Right cardiac atrium (tissue), 5 donors: ENCODE measurements at regions not wholly inside any gene's neighbourhood (a gene's known extent, or its start where the extent isn't known, plus 50 kb on each side); places are given as distances from the start of the nearest gene placed in this dataset.

Source experiments
- ATAC-seq, 2 donors: fragments of 200-7000 bp; cut with Tn5 transposase; one replicate each; pipeline versions ENCODE4 v1.8.0 to v1.9.1; 2020; ENCODE audit warnings: moderate library complexity in 2 of 2, mild to moderate bottlenecking in 1 of 2
- DNase-seq, 3 donors: peaks; one replicate each; pipeline ENCODE4 v3.0.0-alpha.2; 2020
- H3K27ac ChIP-seq: one replicate; pipeline ENCODE4 v1.5.1; 2013; ENCODE audit warnings: mild to moderate bottlenecking, low read length, control low read depth, moderate library complexity
- H3K27me3 ChIP-seq: one replicate; pipeline ENCODE4 v1.6.1; 2013; ENCODE audit not compliant: control insufficient read depth, insufficient read depth
- H3K4me1 ChIP-seq: one replicate; pipeline ENCODE4 v1.6.1; 2013; ENCODE audit warnings: low read length; ENCODE audit not compliant: control insufficient read depth, insufficient read depth
- H3K4me3 ChIP-seq: one replicate; pipeline ENCODE4 v1.5.1; 2013; ENCODE audit warnings: low read length, control low read depth
- H3K9me3 ChIP-seq: one replicate; pipeline ENCODE4 v1.6.1; 2013; ENCODE audit warnings: low read length; ENCODE audit not compliant: control insufficient read depth
- WGBS: extraction: QIAGEN DNeasy Blood & Tissue Kit; methylation state at CpG from one replicate; pipeline ENCODE4 v1.1.7; 2013; 5-methylcytosine and 5-hydroxymethylcytosine counted together
- intact Hi-C, 4 donors: fragments of 100-400 bp; cut with DNase I; formaldehyde crosslinking; loops; one replicate each; pipeline versions ENCODE4 v1.11.0 to v1.14.0; 2022 to 2023
- donor health status: healthy with polysubstance abuse.
- donor health status: DM: no; HTN: yes; CAD: no.
- donor health status: DM: no; HTN: no; CAD: no.
- donor health status: DM: no; HTN: yes; CAD: no; lungs with severe emphysema.
- donor health status: DM: yes; HTN: yes; CAD: no.

DNA sequence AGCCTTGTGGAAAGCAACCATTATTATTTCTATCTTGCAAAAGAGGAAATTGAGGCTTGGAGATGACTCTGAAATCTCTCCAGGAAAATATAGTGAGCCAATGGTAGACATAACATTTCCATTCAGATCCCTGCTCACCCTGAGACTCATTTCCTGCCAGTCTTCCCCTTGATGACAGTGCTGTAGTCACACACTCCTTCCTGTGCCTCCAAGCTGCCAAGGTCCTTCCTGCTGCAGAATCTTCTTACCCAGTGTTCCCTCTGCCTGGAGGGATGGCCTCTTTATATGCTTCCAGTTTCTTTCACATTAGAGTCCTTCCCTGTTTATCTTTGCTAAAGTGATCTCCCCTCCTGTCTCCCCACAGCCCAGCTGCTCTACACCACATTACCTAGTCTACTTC lies 648.1 kb downstream of the TOX3 start:
- Histone ChIP-seq H3K4me3 (no peak overlapping the region), H3K27me3 (no peaks in the 10 kb centered on the region), H3K27ac (no peak overlapping the region), H3K4me1 (no peaks in the 10 kb centered on the region), H3K9me3 (no peaks in the 10 kb centered on the region)
- DNase-seq: no peak
- no peak for ATAC-seq
- intact Hi-C loops: no loop called here

DNA sequence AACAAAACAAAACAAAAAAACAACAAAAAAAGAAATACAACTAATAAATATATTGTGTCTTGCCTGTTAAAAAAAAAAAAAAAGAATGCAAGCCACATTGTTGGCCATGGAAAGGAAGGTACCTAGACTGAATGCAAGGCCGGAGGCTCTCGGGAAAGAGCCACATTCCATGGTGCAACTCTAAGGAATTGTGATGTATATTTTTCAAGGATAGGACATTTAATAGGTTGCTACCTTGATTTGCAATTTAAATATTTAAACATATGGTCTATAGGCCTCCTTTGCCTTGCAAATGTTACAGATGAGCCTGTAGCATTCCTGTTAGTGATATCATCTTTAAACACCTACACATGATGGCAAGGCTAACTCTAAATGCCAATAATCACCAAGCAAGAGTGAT lies 650.9 kb downstream of the TOX3 start:
- WGBS: 88% methylated on average over 2 of the region's 2 CpGs
- Histone ChIP-seq H3K27ac (no peak overlapping the region), H3K9me3 (no peaks in the 10 kb centered on the region), H3K4me1 (no peaks in the 10 kb centered on the region), H3K4me3 (no peak overlapping the region), H3K27me3 (no peaks in the 10 kb centered on the region)
- DNase-seq (no peak), ATAC-seq (no peak)
- intact Hi-C loops: no loop called here

DNA sequence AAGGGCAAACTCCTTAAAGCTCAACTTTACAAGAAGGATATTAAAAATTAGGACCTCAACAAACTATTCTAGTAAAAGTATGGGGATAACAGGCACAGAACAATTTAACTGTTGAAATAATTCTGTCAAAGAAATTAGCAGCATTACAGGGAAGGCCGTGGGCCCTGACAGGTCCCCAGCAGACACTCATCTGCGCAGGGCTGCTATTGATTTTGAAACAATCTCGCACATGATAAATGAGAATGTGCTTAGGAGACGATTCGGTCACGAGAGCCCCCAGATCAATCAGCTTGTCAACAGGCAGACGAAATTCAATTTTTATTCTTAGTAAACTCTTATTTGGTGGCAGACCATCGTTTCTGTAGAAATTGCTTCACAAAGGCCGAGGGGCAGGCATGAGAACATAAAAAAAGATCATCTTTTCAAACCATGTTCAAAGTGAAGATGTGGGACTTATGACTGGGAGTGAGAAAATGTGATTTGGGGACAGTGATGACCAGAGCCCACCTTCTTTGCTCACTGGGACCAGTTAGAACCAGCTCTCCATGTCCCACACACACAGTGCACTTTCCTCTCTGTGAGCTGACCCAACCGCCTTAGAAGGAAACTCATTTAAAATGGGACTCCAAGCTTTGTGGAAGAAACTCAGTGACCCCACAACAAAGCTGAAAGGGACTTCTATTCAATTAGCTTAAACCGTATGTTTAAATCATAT lies 654.5 kb downstream of the TOX3 start:
- H3K4me3 ChIP-seq: no peak overlapping the region
- no peak overlapping the region for H3K27ac ChIP-seq
- H3K27me3 ChIP-seq: no peaks in the 10 kb centered on the region
- H3K9me3 ChIP-seq: no peaks in the 10 kb centered on the region
- ATAC-seq: no peak
- DNase-seq: no peak
- H3K4me1 ChIP-seq: no peaks in the 10 kb centered on the region
- intact Hi-C loops: no loop called here
- 75% methylated on average over 11 of the region's 11 CpGs for WGBS

DNA sequence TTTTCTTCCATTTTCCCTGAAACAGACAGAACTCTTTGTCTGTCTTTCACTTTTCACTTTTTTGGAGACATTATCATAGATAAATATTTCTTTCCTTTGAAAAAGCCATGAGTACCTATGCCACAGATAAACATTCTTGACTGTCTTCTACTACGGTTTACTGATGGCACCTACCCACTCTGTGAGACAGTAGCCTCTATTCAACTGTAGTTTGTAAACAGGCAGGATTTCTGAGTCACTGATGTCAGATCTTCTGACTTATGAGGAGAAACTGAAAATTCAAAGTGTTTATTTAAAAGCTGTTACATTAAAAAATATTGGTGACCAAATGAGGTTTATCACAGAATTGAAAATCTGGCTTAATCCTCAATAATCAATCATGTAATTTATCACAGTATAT lies 658.4 kb downstream of the TOX3 start:
- no peak for ATAC-seq
- no peaks in the 10 kb centered on the region for H3K4me1 ChIP-seq
- no peaks in the 10 kb centered on the region for H3K27me3 ChIP-seq
- WGBS: 76% methylated on average over 1 of the region's 1 CpG
- no peak overlapping the region for H3K4me3 ChIP-seq
- intact Hi-C loops: no loop called here
- no peaks in the 10 kb centered on the region for H3K9me3 ChIP-seq
- no peak overlapping the region for H3K27ac ChIP-seq
- no peak for DNase-seq

DNA sequence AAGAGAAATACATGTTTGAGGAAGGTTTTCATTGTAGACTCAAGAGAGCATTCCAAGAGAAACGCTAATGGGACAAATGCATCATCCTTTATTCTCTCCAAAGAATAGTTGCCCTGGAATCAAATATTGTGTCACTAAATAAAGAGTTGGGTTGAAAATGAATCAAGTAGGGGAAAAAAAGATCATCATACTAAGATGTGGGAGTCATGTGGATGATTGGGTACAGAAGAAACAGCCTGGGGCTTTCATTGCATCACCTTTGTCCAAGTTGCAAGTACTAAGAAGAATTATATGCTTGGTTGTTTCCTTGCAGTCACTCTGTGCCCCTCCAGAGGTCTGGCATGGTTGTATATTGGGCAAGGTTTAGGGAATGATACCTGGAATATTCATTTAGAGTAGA lies 658.9 kb downstream of the TOX3 start:
- Histone ChIP-seq H3K4me1 (no peaks in the 10 kb centered on the region), H3K27ac (no peak overlapping the region), H3K4me3 (no peak overlapping the region), H3K27me3 (no peaks in the 10 kb centered on the region), H3K9me3 (no peaks in the 10 kb centered on the region)
- no peak for DNase-seq
- no peak for ATAC-seq
- WGBS: 82% methylated on average over 1 of the region's 1 CpG
- intact Hi-C loops: no loop called here

DNA sequence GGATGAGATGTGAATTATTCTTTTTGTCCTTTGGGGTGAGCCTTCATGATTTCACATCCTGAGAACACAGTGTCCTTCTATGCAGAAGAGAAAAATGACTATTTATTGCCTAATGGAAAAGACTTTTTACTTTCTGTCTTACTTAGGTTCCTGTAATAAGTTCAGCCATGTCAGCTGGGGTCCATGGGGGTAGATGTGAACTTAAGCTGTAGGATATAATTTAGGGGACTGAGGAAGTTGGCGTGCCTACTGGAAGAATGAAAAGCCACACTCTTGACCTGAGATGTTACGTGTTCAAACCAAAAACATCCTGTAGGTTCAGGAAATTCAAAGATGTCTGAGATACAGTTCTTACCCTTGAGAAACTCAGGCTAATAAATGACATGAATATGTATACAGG lies 660.5 kb downstream of the TOX3 start:
- no peak overlapping the region for H3K27ac ChIP-seq
- no peaks in the 10 kb centered on the region for H3K27me3 ChIP-seq
- no peak for ATAC-seq
- WGBS: 73% methylated on average over 2 of the region's 2 CpGs
- intact Hi-C loops: no loop called here
- no peak overlapping the region for H3K4me3 ChIP-seq
- no peaks in the 10 kb centered on the region for H3K4me1 ChIP-seq
- H3K9me3 ChIP-seq: no peaks in the 10 kb centered on the region
- DNase-seq: no peak

DNA sequence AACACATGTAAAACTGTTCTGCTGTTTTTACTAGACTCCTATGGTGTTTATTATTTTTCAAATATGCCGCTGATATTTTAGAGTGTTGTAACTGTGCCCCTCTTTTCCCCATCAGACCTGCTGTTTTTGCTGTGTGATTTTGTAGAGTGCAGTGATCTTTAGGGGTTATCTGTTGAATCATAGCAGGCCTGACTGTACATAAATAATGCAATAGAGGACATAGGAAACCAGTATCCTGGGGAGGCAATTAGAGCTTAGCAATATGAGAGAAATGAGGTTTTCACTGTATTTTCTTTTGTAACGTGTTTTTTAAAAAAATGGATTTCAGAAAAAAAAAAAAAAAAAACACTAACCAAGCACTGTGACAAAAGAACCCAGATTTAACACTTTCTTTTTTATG lies 662.2 kb downstream of the TOX3 start:
- WGBS: 86% methylated on average over 2 of the region's 2 CpGs
- Histone ChIP-seq H3K4me1 (no peaks in the 10 kb centered on the region), H3K4me3 (no peak overlapping the region), H3K9me3 (no peaks in the 10 kb centered on the region), H3K27me3 (no peaks in the 10 kb centered on the region), H3K27ac (no peak overlapping the region)
- intact Hi-C loops: no loop called here
- no peak for ATAC-seq
- DNase-seq: no peak

DNA sequence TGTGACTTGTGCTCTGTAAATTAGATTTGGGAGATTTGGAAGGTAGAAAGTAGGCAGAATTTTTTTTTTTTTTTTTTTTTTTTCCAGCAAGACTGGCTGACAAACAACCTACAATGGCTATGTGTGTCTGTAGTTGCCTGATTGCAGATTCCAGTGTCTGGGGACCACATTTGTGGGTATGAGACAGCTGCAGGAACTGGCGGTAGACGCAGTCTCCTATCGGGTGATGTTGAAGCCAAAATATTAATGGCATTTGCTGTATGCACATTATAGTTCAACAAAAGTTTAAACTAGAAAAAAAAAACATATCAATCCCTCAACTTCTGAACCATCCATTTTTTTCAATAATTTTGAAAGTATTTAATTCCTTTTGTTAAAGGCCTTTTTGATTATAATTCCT lies 665.2 kb downstream of the TOX3 start:
- Histone ChIP-seq H3K4me1 (no peaks in the 10 kb centered on the region), H3K27me3 (no peaks in the 10 kb centered on the region), H3K9me3 (no peaks in the 10 kb centered on the region), H3K4me3 (no peak overlapping the region), H3K27ac (no peak overlapping the region)
- WGBS: 69% methylated on average over 3 of the region's 3 CpGs
- no peak for ATAC-seq
- DNase-seq: no peak
- intact Hi-C loops: no loop called here

DNA sequence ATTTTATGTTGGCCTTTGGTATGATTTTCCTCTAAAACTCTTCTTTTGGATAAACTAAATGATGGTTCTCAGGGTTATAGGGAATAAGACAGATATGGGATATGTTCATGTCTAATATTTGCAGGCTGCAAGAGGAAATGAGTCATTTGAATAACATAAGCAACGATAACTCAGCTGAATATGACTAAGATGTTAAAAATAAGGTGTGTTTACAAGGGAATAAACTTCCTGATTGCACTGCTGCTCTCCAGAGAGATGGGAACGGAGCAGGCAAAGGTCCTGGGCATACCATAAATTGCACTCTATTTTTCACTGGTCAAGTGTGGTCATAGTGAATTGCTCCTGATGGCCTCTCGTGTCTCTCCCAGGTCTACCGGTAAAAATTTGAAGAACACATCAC lies 666.2 kb downstream of the TOX3 start:
- DNase-seq (no peak), ATAC-seq (no peak)
- Histone ChIP-seq H3K4me1 (no peaks in the 10 kb centered on the region), H3K9me3 (no peaks in the 10 kb centered on the region), H3K27ac (no peak overlapping the region), H3K4me3 (no peak overlapping the region), H3K27me3 (no peaks in the 10 kb centered on the region)
- intact Hi-C loops: no loop called here
- WGBS: 38% methylated on average over 4 of the region's 4 CpGs

DNA sequence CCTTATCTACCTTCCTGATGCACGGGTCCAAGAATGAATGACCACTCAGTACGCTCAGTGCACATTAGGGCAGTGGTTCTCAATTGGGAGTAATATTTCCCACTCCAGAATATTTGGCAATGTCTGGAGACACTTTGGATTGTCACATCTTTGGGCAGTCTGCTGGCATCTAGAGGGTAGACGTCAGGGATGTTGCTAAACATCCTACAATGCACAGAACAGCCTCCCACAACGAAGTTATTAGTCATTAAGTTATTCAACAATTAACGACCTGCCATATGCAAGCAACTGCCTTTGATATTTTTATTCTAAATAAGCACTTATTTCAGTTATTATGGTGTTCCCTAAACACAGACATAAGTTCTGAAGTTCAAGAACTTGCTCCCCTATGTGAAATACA lies 669.3 kb downstream of the TOX3 start:
- ATAC-seq (no peak), DNase-seq (no peak)
- no peaks in the 10 kb centered on the region for H3K4me1 ChIP-seq
- H3K4me3 ChIP-seq: no peak overlapping the region
- H3K27ac ChIP-seq: no peak overlapping the region
- no peaks in the 10 kb centered on the region for H3K27me3 ChIP-seq
- intact Hi-C loops: no loop called here
- H3K9me3 ChIP-seq: no peaks in the 10 kb centered on the region
- WGBS: 71% methylated on average over 5 of the region's 5 CpGs

DNA sequence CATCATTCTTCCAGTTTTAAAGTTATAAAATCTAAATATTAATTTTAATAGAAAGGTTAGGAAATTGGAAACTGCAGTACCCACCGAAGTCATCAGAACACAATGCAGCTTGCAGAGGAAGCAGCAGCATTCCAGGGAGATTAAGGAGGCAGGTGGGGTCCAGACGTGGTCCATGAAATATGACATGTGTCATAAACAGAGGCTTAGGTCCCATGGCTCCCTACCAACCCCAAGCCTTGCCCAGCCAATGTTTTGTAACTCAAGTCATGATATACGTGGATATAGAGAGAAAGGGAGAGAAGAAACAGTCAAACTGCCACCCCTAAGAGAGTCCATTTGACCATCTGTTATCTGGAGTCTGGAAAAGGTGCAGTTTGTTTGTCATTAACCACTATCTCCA lies 670.0 kb downstream of the TOX3 start:
- DNase-seq: no peak
- WGBS: 66% methylated on average over 3 of the region's 3 CpGs
- no peaks in the 10 kb centered on the region for H3K27me3 ChIP-seq
- ATAC-seq: no peak
- H3K9me3 ChIP-seq: no peaks in the 10 kb centered on the region
- H3K4me3 ChIP-seq: no peak overlapping the region
- intact Hi-C loops: no loop called here
- H3K27ac ChIP-seq: no peak overlapping the region
- H3K4me1 ChIP-seq: no peaks in the 10 kb centered on the region

DNA sequence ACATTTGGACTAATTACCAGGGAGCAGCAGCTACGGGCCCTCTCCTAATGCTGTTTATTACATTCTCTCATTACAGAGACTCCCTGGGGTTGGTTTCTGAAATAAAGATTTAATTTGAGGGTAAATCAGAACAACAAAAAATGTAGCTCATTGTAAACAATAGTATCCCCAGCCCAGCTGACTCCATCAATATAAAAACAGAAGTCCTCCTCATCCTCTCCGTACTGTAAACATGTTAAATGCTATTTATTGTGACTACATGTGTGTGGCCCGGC lies 670.4 kb downstream of the TOX3 start:
- Histone ChIP-seq H3K4me1 (no peaks in the 10 kb centered on the region), H3K27me3 (no peaks in the 10 kb centered on the region), H3K27ac (no peak overlapping the region), H3K4me3 (no peak overlapping the region), H3K9me3 (no peaks in the 10 kb centered on the region)
- intact Hi-C loops: no loop called here
- WGBS: 88% methylated on average over 3 of the region's 3 CpGs
- DNase-seq: no peak
- ATAC-seq: no peak
